HK-2 (cell line): ENCODE measurements at regions not wholly inside any gene's neighbourhood (a gene's known extent, or its start where the extent isn't known, plus 50 kb on each side); places are given as distances from the start of the nearest gene placed in this dataset.

Experiments
- DNase-seq: peaks from one replicate; pipeline ENCODE4 v3.0.0-alpha.2; 2018; ENCODE audit not compliant: unreplicated experiment

DNA sequence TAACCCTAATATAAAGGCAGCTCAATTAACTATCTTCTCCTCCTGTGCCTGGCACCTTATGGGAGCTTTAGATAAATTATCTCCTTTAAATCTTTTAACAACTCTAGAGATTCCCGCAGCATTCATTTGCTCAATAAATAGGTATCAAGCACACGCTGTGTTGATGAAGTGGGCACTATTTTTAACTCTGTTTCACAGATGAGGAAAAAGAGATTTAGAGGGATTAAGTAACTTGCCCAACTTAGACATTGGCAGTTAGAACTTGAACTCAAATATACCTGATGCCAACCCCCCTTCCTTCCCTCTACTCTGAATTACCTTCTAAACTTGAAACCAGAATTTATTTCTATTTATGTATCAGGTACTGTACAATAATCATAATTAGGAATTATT lies 112.4 kb downstream of the SH3TC2 start:
- no peak for DNase-seq

DNA sequence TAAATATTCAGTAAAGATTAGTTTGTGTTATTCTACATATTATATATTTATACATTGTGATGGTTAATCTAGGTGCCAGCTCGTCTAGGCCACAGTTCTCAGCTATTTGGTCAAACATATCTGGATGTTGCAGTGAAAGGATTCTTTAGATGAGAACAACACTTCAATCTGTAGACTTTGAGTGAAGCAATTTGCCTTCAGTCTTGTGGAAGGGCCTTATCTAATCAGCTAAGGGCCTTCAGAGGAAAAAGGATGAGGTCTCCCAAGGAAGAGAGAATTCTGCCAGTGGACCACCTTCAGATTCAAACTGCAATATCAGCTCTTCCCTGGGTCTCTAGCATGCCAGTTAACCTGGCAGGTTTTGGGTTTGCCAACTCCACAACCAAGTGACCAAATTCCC lies 112.0 kb downstream of the SH3TC2 start:
- no peak for DNase-seq

- DNase-seq = no peak
These were observed 111.2 kb downstream of the SH3TC2 start for GRCh38 chr5:148951612-148952011.

DNA sequence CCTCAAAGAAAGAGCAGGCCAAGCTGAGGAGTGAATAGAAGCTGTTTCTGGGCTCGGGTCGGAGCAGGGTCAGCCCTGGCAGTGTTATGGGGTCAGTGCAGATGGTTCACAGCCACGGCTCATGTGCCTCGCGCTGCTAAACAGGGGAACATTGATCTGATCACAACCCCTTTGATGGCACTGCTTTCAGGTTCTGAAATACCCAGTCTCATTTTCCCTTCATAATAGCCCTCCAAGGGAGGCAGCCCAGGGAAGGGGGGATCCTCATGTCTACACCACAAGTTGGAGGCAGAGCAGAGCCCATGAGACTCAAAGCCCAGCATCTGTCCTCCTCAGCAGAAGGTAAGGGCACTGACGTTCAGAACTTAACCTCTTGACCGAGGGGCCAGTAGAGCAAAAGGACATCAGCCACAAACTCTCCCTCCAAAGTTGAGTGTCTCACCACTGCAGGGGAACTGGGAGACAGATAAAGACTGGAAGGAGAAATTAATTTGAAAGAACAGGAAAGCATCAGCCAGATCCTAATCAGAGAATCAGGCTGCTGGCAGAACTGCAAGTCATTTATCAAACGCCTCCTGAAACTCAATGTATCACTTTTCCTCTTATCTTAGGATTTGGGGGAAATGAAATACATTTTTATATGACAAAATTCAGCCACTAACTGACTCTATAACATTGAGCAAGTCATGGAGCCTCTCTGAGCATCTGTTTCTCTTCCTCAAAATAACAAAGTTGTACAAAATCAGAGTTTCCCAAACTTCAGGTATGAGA lies 110.6 kb downstream of the SH3TC2 start:
- no peak for DNase-seq

- DNase-seq = no peak
These were observed 109.2 kb downstream of the SH3TC2 start for GRCh38 chr5:148953711-148954110.
